Pancreas (tissue), 10 donors: ENCODE measurements at regions not wholly inside any gene's neighbourhood (a gene's known extent, or its start where the extent isn't known, plus 50 kb on each side); places are given as distances from the start of the nearest gene placed in this dataset.

Experiments used
- ATAC-seq, 4 donors: fragments of 200-7000 bp; cut with Tn5 transposase; one replicate each; pipeline versions ENCODE4 v1.8.0 to v1.9.1; 2020; ENCODE audit warnings: mild to moderate bottlenecking in 4 of 4, moderate library complexity in 4 of 4
- DNase-seq, 6 donors: peaks; one replicate each; pipeline ENCODE4 v3.0.0-alpha.2; 2020
- FAIRE-seq: peaks from 2 replicates; lab custom pipeline; 2012; peaks lifted over from hg19 to GRCh38; lab: Jason Lieb, UNC
- H3K27ac ChIP-seq, 4 donors: fragments of 200-600 bp; sonication (generic); 1 replicate in 3 of 4; 2 replicates in 1 of 4; pipeline versions ENCODE4 v1.5.0 to v1.8.0; 2020
- H3K27me3 ChIP-seq, 4 donors: fragments of 200-600 bp; one replicate each; pipeline ENCODE4 v1.8.0; 2021
- H3K36me3 ChIP-seq, 3 donors: fragments of 200-600 bp; sonication (generic) in 1 of 3; one replicate each; pipeline versions ENCODE4 v1.5.0 to v1.8.0; 2020 to 2021
- H3K4me1 ChIP-seq, 3 donors: fragments of 200-600 bp; one replicate each; pipeline ENCODE4 v1.8.0; 2021
- H3K4me3 ChIP-seq, 4 donors: fragments of 200-600 bp; sonication (generic) in 2 of 4; one replicate each; pipeline versions ENCODE4 v1.5.0 to v1.8.0; 2020 to 2021
- H3K9me3 ChIP-seq, 4 donors: fragments of 200-600 bp; one replicate each; pipeline ENCODE4 v1.8.0; 2021
- WGBS, 2 donors: extraction: QIAGEN DNeasy Blood & Tissue Kit; methylation state at CpG; one replicate each; pipeline ENCODE4 v1.1.7; 2013; 5-methylcytosine and 5-hydroxymethylcytosine counted together
- intact Hi-C, 3 donors: fragments of 100-400 bp; cut with DNase I; formaldehyde crosslinking; loops; one replicate each; pipeline versions ENCODE4 v1.11.1 to v1.14.2; 2022
- TF ChIP-seq, protein P1 (sequence below), 4 donors: fragments of 200-600 bp; sonication (generic) in 3 of 4; IDR thresholded peaks; one replicate each; pipeline versions ENCODE4 v1.5.0 to v1.8.0; 2021; ENCODE audit warnings: antibody characterized with exemption in 4 of 4
- donor health status: healthy with polysubstance abuse.
- donor health status: DM: no; HTN: no; CAD: no; lungs with moderate emphysema.
- donor health status: DM: no; HTN: no; CAD: no.
- donor health status: control.
- donor health status: control.
- donor health status: Bipolar disorder and iron deficiency.
- donor health status: DM: yes; HTN: yes; CAD: no.
- donor health status: DM: no; HTN: no; CAD: no.
- donor health status: DM: no; HTN: no; CAD: no.
- donor health status: DM: yes; HTN: yes; CAD: no.

DNA sequence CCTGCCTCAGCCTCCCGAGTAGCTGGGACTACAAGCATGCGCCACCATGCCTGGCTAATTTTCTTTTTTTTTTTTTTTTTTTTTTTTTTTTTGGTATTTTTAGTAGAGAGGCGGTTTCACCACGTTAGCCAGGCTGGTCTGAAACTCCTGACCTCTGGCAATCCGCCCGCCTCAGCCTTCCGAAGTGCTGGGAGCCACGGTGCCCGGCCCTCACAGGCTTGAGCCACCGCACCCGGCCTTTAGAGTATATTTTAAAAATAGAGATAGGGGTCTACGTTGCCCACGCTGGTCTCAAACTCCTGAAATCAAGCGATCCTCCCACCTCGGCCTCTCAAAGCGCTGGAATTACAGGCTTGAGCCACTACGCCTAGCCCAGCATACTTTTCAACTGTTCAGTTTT, 93.4 kb upstream of the CHD2 start:
- Histone ChIP-seq H3K4me3 (no peak overlapping the region), H3K4me1 (peaks cover 0 to 32% (median 13%) of the 10 kb centered on the region in 3 donors), H3K9me3 (no peaks in the 10 kb centered on the region), H3K27ac (no peak overlapping the region), H3K36me3 (no peaks in the 10 kb centered on the region), H3K27me3 (no peaks in the 10 kb centered on the region)
- intact Hi-C loops: loop anchor here in 2 of 3 donors (5.0 to 10.0 kb wide), 2 partner anchors 96 to 108 kb away; partner anchors contain the start of gene CHD2 (in 1 of the 2)
- ATAC-seq (no peak), FAIRE-seq (no peak), DNase-seq (peak in 2 of 6 donors; percentile 39 to 55)
- TF ChIP-seq, protein P1, sequence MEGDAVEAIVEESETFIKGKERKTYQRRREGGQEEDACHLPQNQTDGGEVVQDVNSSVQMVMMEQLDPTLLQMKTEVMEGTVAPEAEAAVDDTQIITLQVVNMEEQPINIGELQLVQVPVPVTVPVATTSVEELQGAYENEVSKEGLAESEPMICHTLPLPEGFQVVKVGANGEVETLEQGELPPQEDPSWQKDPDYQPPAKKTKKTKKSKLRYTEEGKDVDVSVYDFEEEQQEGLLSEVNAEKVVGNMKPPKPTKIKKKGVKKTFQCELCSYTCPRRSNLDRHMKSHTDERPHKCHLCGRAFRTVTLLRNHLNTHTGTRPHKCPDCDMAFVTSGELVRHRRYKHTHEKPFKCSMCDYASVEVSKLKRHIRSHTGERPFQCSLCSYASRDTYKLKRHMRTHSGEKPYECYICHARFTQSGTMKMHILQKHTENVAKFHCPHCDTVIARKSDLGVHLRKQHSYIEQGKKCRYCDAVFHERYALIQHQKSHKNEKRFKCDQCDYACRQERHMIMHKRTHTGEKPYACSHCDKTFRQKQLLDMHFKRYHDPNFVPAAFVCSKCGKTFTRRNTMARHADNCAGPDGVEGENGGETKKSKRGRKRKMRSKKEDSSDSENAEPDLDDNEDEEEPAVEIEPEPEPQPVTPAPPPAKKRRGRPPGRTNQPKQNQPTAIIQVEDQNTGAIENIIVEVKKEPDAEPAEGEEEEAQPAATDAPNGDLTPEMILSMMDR (IDR thresholded peaks at IDR 0.05): no peak
- whole genome bisulfite sequencing, 2 donors: 83 to 90% methylated on average over 15 to 17 of the region's 17 CpGs

DNA sequence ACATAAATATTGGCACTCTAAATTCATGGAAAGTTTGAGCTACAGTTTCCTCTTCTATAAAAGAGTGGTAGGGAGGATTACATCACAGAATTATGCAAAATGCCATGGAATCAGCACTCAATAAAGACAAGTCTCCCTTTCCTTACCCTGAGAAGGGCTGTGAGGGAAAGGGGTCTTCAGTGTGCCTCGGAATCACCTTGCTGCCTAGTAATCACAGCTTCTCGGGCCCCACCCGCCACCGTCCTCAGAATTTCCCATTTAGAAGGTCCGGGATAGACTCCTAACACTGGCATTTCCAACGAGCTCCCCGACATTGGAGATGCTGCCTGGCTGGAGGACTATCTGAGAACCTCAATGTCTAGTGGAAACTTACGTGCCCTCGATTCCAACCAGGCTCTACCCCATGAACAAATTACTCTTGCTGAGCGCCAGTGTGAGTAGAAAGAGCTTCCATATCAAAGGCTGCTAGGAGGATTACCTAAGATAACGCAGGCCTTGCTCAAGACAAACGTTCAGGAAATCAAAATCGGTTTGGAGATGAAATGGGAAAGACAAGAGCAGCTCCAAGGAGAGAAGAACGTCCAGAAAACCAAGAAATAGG, 92.1 kb upstream of the CHD2 start:
- peak in 2 of 6 donors; percentile 44 to 46 for DNase-seq
- Histone ChIP-seq H3K4me3 (peak overlapping the region; percentile 8 to 57 (median 44)), H3K9me3 (no peaks in the 10 kb centered on the region), H3K36me3 (no peaks in the 10 kb centered on the region), H3K27ac (peak overlapping the region; percentile 97 to 99 (median 98)), H3K4me1 (peaks cover 0 to 32% (median 13%) of the 10 kb centered on the region in 3 donors), H3K27me3 (no peaks in the 10 kb centered on the region)
- ATAC-seq: no peak
- intact Hi-C loops: loop anchor here in 2 of 3 donors (5.0 to 10.0 kb wide), 2 partner anchors 94 to 107 kb away; partner anchors contain the start of gene CHD2 (in 1 of the 2)
- 52 to 56% methylated on average over 14 of the region's 14 CpGs for WGBS, 2 donors
- TF ChIP-seq, protein P1 (IDR thresholded peaks at IDR 0.05): no peak
- FAIRE-seq: no peak

DNA sequence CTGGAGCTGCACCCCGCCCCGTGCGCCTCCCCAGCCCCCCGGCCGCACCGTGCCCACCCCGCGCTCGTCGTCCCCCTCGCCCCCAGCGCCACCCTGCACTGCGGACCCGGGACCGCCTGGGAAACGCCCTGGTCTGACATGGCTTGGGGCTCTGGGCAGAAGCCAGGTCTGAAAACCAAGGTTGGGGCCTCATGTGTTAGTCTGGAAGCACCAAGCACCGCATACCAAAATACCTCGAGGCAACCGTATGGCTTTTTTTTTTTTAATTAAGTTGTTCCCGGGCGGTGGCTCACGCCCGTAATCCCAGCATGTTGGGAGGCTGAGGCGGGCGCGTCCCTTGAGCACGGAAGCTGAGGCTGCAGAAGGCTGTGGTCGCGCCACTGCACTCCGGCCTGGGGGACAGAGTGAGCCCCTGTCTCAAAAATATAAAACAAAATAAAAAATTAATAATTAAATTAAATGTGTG, 91.5 kb upstream of the CHD2 start:
- FAIRE-seq: no peak
- Histone ChIP-seq H3K27me3 (no peaks in the 10 kb centered on the region), H3K36me3 (no peaks in the 10 kb centered on the region), H3K4me3 (peak overlapping the region; percentile 8 to 57 (median 44)), H3K27ac (peak overlapping the region; percentile 97 to 99 (median 98)), H3K9me3 (no peaks in the 10 kb centered on the region), H3K4me1 (peaks cover 0 to 27% (median 13%) of the 10 kb centered on the region in 3 donors)
- 2 to 3% methylated on average over 29 to 30 of the region's 30 CpGs for WGBS, 2 donors
- peak; percentile 61 to 82 (median 76) for DNase-seq
- intact Hi-C loops: loop anchor here in 2 of 3 donors (5.0 to 10.0 kb wide), 2 partner anchors 94 to 106 kb away; partner anchors contain the start of gene CHD2 (in 1 of the 2)
- TF ChIP-seq, protein P1 (IDR thresholded peaks at IDR 0.05): no peak
- peak; percentile 7 to 16 (median 12) for ATAC-seq

DNA sequence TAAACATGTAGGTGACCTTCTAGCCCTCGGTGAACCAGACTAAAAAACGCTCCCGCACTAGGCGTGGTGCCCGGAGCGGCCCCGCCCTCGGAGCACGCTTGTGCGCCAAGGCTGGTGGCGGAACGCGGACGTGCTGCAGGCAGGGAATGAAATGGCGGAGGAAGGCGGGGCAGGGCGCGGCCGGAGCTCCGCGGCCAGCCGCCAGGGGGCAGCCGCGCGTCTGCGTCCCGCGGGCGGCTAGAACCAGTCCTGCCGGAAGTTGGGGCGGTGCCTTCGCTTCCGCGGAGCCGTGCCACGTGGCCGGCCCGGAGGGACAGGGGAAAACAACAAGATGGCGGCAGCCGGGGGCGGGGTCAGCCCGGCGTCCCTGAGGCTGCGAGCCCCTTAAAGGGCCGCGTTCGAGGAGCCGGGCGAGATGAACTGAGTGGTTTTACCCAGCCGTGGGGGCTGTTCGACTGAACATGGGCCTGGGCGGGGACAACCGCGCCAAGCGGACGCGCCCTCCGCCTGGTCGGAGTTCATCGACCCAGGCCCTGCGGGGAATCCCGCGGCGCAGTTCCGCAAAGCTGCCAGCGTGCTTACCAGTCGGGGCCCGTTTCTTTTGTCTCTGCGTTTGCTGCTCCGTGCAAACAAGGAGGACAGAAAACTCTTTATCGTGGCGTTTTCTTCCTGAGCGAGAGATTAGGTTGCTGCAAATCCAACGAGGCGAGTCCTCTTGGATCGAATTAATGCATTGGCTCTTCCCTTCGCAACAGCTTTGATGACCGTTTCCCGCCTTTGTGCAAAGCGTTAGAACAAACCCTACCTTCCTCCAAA, 90.9 kb upstream of the CHD2 start:
- Histone ChIP-seq H3K4me1 (peaks cover 0 to 24% (median 13%) of the 10 kb centered on the region in 3 donors), H3K9me3 (no peaks in the 10 kb centered on the region), H3K27me3 (no peaks in the 10 kb centered on the region), H3K36me3 (no peaks in the 10 kb centered on the region), H3K27ac (peak overlapping the region; percentile 97 to 99 (median 98)), H3K4me3 (peak overlapping the region in 3 of 4 donors; percentile 46 to 57 (median 47))
- ATAC-seq (peak; percentile 80 to 84 (median 82)), DNase-seq (peak; percentile 98 to 99 (median 98)), FAIRE-seq (no peak)
- intact Hi-C loops: loop anchor here in 2 of 3 donors (5.0 to 10.0 kb wide), 2 partner anchors 93 to 106 kb away; partner anchors contain the start of gene CHD2 (in 1 of the 2)
- WGBS, 2 donors: 0 to 1% methylated on average over 60 to 80 of the region's 80 CpGs
- TF ChIP-seq, protein P1 (IDR thresholded peaks at IDR 0.05): peak; percentile 99 to 100 (median 100)
